H9 (cell line): ENCODE measurements at regions not wholly inside any gene's neighbourhood (a gene's known extent, or its start where the extent isn't known, plus 50 kb on each side); places are given as distances from the start of the nearest gene placed in this dataset.
"Not testable (repeated sequence)": the region's sequence is repeated elsewhere in the genome, so short reads cannot be mapped to it uniquely, and the experiment has no call there.

Source experiments
- DNase-seq: peaks from one replicate; pipeline ENCODE4 v3.0.0-alpha.2; 2017
- H2AFZ ChIP-seq: one replicate; pipeline ENCODE4 v1.6.1; 2013; ENCODE audit warnings: mild to moderate bottlenecking, low read length, control low read depth, moderate library complexity
- H2AK5ac ChIP-seq: 2 replicates; pipeline ENCODE4 v1.6.1; 2013; ENCODE audit warnings: low read length, control low read depth, mixed read lengths; ENCODE audit not compliant: insufficient read length
- H2BK120ac ChIP-seq: one replicate; pipeline ENCODE4 v1.6.1; 2013; ENCODE audit warnings: low read depth, mild to moderate bottlenecking, low read length, control low read depth, inconsistent platforms; ENCODE audit not compliant: poor library complexity, severe bottlenecking
- H2BK12ac ChIP-seq: 2 replicates; pipeline ENCODE4 v1.6.1; 2013; ENCODE audit warnings: low read length, control low read depth, mixed read lengths, low read depth; ENCODE audit not compliant: insufficient read length
- H2BK15ac ChIP-seq: 2 replicates; pipeline ENCODE4 v1.6.1; 2013; ENCODE audit warnings: low read depth, low read length, control low read depth
- H2BK20ac ChIP-seq: one replicate; pipeline ENCODE4 v1.6.1; 2013; ENCODE audit warnings: low read depth, mild to moderate bottlenecking, low read length, control low read depth, inconsistent platforms; ENCODE audit not compliant: poor library complexity, severe bottlenecking
- H2BK5ac ChIP-seq: 2 replicates; pipeline ENCODE4 v1.6.1; 2013; ENCODE audit warnings: low read length, control low read depth, mixed read lengths; ENCODE audit not compliant: insufficient read length
- H3K14ac ChIP-seq: 2 replicates; pipeline ENCODE4 v1.6.1; 2013; ENCODE audit warnings: low read length, control low read depth; ENCODE audit not compliant: insufficient read depth
- H3K18ac ChIP-seq: 2 replicates; pipeline ENCODE4 v1.6.1; 2013; ENCODE audit warnings: low read depth, mild to moderate bottlenecking, mixed read lengths, low read length, control low read depth; ENCODE audit not compliant: insufficient read length
- H3K23ac ChIP-seq: 2 replicates; pipeline ENCODE4 v1.6.1; 2013; ENCODE audit warnings: low read length, control low read depth, mixed read lengths, low read depth; ENCODE audit not compliant: insufficient read length
- H3K23me2 ChIP-seq: 2 replicates; pipeline ENCODE4 v1.6.1; 2013; ENCODE audit warnings: low read depth, mild to moderate bottlenecking, mixed read lengths, low read length, control low read depth; ENCODE audit not compliant: insufficient read length, poor library complexity, severe bottlenecking
- H3K27ac ChIP-seq: 2 replicates; pipeline ENCODE4 v1.5.1; 2013; ENCODE audit warnings: low read length, control low read depth, mixed read lengths, low read depth; ENCODE audit not compliant: insufficient read length
- H3K27me3 ChIP-seq: 2 replicates; pipeline ENCODE4 v1.6.1; 2013; ENCODE audit warnings: low read length, control low read depth, inconsistent platforms; ENCODE audit not compliant: insufficient read depth
- H3K4ac ChIP-seq: 2 replicates; pipeline ENCODE4 v1.6.1; 2013; ENCODE audit warnings: low read depth, mild to moderate bottlenecking, control low read depth, inconsistent platforms, low read length, moderate library complexity
- H3K4me1 ChIP-seq: 2 replicates; pipeline ENCODE4 v1.6.1; 2013; ENCODE audit warnings: low read length, control low read depth, inconsistent platforms; ENCODE audit not compliant: insufficient read depth
- H3K4me2 ChIP-seq: 2 replicates; pipeline ENCODE4 v1.6.1; 2013; ENCODE audit warnings: low read length, control low read depth, mixed read lengths; ENCODE audit not compliant: insufficient read length, insufficient read depth
- H3K56ac ChIP-seq: 2 replicates; pipeline ENCODE4 v1.6.1; 2013; ENCODE audit warnings: low read depth, mild to moderate bottlenecking, mixed read lengths, low read length, control low read depth; ENCODE audit not compliant: insufficient read length
- H3K79me1 ChIP-seq: 2 replicates; pipeline ENCODE4 v1.6.1; 2013; ENCODE audit warnings: low read depth, mild to moderate bottlenecking, moderate library complexity, low read length, control low read depth, inconsistent platforms; ENCODE audit not compliant: insufficient read depth, poor library complexity, severe bottlenecking
- H3K79me2 ChIP-seq: 2 replicates; pipeline ENCODE4 v1.6.1; 2013; ENCODE audit warnings: low read length, control low read depth, inconsistent platforms; ENCODE audit not compliant: insufficient read depth
- H3K9ac ChIP-seq: 2 replicates; pipeline ENCODE4 v1.6.1; 2013; ENCODE audit warnings: low read length, control low read depth, mixed read lengths; ENCODE audit not compliant: insufficient read length; ENCODE audit errors: extremely low read depth
- H3K9me3 ChIP-seq: one replicate; pipeline ENCODE4 v1.6.1; 2013; ENCODE audit warnings: low read depth, low read length, inconsistent platforms; ENCODE audit not compliant: control insufficient read depth
- H3T11ph ChIP-seq: one replicate; pipeline ENCODE4 v1.6.1; 2013; ENCODE audit warnings: mild to moderate bottlenecking, low read length, control low read depth, inconsistent platforms
- H4K20me1 ChIP-seq: one replicate; pipeline ENCODE4 v1.6.1; 2013; ENCODE audit not compliant: control insufficient read depth, insufficient read length, insufficient read depth
- H4K5ac ChIP-seq: 2 replicates; pipeline ENCODE4 v1.6.1; 2013; ENCODE audit warnings: low read depth, mild to moderate bottlenecking, mixed read lengths, low read length, control low read depth; ENCODE audit not compliant: insufficient read length
- H4K8ac ChIP-seq: replicated peaks from 2 replicates; pipeline ENCODE4 v1.6.1; 2013; ENCODE audit warnings: low read length, control low read depth, mixed read lengths, low read depth; ENCODE audit not compliant: insufficient read length
- H4K91ac ChIP-seq: 2 replicates; pipeline ENCODE4 v1.6.1; 2013; ENCODE audit warnings: low read depth, mild to moderate bottlenecking, moderate library complexity, mixed read lengths, low read length, control low read depth; ENCODE audit not compliant: insufficient read length
- H3K27ac Mint-ChIP-seq, 3 experiments: 2 replicates in 2 of 3; 3 replicates in 1 of 3; pipeline ENCODE4 v1.8.0; 2020 to 2021; ENCODE audit warnings: mixed read lengths in 3 of 3, mild to moderate bottlenecking in 1 of 3, moderate library complexity in 1 of 3
- H3K27me3 Mint-ChIP-seq: 2 replicates; pipeline ENCODE4 v1.8.0; 2021; ENCODE audit warnings: low read depth, mild to moderate bottlenecking, moderate library complexity, mixed read lengths
- H3K36me3 Mint-ChIP-seq, 3 experiments: 2 replicates in 2 of 3; 3 replicates in 1 of 3; pipeline ENCODE4 v1.8.0; 2020 to 2021; ENCODE audit warnings: low read depth in 3 of 3, mixed read lengths in 3 of 3; ENCODE audit not compliant: insufficient read depth in 1 of 3
- H3K4me1 Mint-ChIP-seq, 2 experiments: 2 replicates each; pipeline ENCODE4 v1.8.0; 2020; ENCODE audit warnings: mixed read lengths in 2 of 2
- H3K4me3 Mint-ChIP-seq, 2 experiments: 2 replicates in 1 of 2; 3 replicates in 1 of 2; pipeline ENCODE4 v1.8.0; 2020 to 2021; ENCODE audit warnings: mild to moderate bottlenecking in 2 of 2, mixed read lengths in 2 of 2, moderate library complexity in 1 of 2
- H3K9me3 Mint-ChIP-seq, 2 experiments: 2 replicates in 1 of 2; 3 replicates in 1 of 2; pipeline ENCODE4 v1.8.0; 2020; ENCODE audit warnings: mild to moderate bottlenecking in 2 of 2, mixed read lengths in 2 of 2, moderate library complexity in 1 of 2
- WGBS: extraction: QIAGEN DNeasy Blood & Tissue Kit; methylation state at CpG from one replicate; pipeline ENCODE4 v1.1.7; 2013; ENCODE audit warnings: missing lambda C conversion rate, low lambda C conversion rate, mixed read lengths; ENCODE audit not compliant: insufficient read length; ENCODE audit errors: extremely low coverage; 5-methylcytosine and 5-hydroxymethylcytosine counted together
- TF ChIP-seq, protein P1 (sequence below): fragments of 200-600 bp; sonication (generic); conservative IDR thresholded peaks from 3 replicates; pipeline ENCODE4 v1.8.0; 2021; ENCODE audit warnings: antibody characterized with exemption, mild to moderate bottlenecking

DNA sequence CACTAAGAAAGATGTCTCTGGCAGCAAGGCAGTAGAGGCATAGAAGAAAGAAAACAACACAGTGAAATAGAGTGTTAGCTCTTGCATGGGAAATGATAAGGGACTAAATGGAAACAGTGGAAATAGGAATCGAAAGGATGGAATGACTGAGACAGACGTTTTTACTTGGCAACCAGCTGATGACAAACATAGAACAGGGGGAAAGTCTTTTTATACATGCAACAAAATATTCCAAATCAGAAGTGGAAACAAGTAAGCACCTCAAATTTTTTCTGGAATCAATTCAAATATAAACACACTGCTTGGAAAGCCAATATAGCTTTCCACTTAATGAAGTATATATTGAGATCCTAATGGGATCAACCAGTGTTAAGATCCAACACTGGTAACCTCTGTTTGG is 110.2 kb downstream of the MZT1 start:
- H3K27ac Mint-ChIP-seq, result peak overlapping the region in 1 of 3 experiments; percentile 6; a peak in 1 of 7 replicates

DNA sequence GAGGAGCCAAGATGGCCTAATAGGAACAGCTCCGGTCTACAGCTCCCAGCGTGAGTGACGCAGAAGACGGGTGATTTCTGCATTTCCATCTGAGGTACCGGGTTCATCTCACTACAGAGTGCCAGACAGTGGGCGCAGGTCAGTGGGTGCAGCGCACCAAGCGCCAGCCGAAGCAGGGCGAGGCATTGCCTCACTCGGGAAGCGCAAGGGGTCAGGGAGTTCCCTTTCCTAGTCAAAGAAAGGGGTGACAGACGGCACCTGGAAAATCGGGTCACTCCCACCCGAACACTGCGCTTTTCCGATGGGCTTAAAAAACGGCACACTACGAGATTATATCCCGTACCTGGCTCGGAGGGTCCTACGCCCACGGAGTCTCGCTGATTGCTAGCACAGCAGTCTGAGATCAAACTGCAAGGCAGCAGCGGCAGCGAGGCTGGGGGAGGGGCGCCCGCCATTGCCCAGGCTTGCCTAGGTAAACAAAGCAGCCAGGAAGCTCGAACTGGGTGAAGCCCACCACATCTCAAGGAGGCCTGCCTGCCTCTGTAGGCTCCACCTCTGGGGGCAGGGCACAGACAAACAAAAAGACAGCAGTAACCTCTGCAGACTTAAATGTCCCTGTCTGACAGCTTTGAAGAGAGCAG is 117.1 kb downstream of the MZT1 start:
- H2AFZ ChIP-seq, H2BK15ac ChIP-seq, H3K4me1 Mint-ChIP-seq, H3K23me2 ChIP-seq, H2BK5ac ChIP-seq, H4K91ac ChIP-seq, H3K9ac ChIP-seq, DNase-seq, H3K4me2 ChIP-seq, H3T11ph ChIP-seq, H3K14ac ChIP-seq, H3K4me1 ChIP-seq, H2BK12ac ChIP-seq, H3K27me3 Mint-ChIP-seq, H2BK20ac ChIP-seq, H4K5ac ChIP-seq, H3K23ac ChIP-seq, H3K79me1 ChIP-seq, H3K4ac ChIP-seq, H3K27me3 ChIP-seq, H2AK5ac ChIP-seq, H3K27ac ChIP-seq, H3K56ac ChIP-seq, H4K8ac ChIP-seq, H2BK120ac ChIP-seq, H3K18ac ChIP-seq, H3K9me3 ChIP-seq, H3K79me2 ChIP-seq, H4K20me1 ChIP-seq: not testable (repeated sequence)
- 0 out of 5 replicates have a peak overlapping the region, but pooled peaks of 1 of the 2 experiments have one; percentile 36 for H3K4me3 Mint-ChIP-seq
- peaks cover 5 to 11% of the 10 kb centered on the region in 2 experiments; a peak in 2 of 5 replicates for H3K9me3 Mint-ChIP-seq
- peaks cover 0 to 12% (median 3%) of the 10 kb centered on the region in 3 experiments; a peak in 5 of 7 replicates for H3K36me3 Mint-ChIP-seq
- no CpG with 5 or more reads among the region's 29 CpGs for WGBS
- H3K27ac Mint-ChIP-seq, result peak overlapping the region in 1 of 3 experiments; percentile 40; a peak in 1 of 7 replicates

More for the DNA sequence above, 110.2 kb downstream of the MZT1 start:
- H3K4me2 ChIP-seq, result no peak overlapping the region
- no peaks in the 10 kb centered on the region for H3K79me1 ChIP-seq
- no peak overlapping the region for H3K9ac ChIP-seq
- no peak overlapping the region for H2AFZ ChIP-seq
- no peak overlapping the region for H4K91ac ChIP-seq
- H3K27me3 Mint-ChIP-seq, result no peaks in the 10 kb centered on the region
- H3K27ac ChIP-seq, result no peak overlapping the region
- DNase-seq, result no peak
- H2BK20ac ChIP-seq, result no peak overlapping the region
- no peak overlapping the region for H4K5ac ChIP-seq
- H3K36me3 Mint-ChIP-seq, result 0 out of 7 replicates have a peak, but pooled peaks cover 0 to under 1% (median 0%) of the 10 kb centered on the region in 3 experiments
- H3K56ac ChIP-seq, result no peak overlapping the region
- H3K27me3 ChIP-seq, result no peaks in the 10 kb centered on the region
- no peak overlapping the region for H3K23ac ChIP-seq
- H3K18ac ChIP-seq, result no peak overlapping the region
- H2AK5ac ChIP-seq, result no peak overlapping the region
- H4K8ac ChIP-seq, result no peak overlapping the region
- H2BK5ac ChIP-seq, result no peak overlapping the region
- no peak overlapping the region for H3K14ac ChIP-seq
- H3K79me2 ChIP-seq, result no peaks in the 10 kb centered on the region
- no peak overlapping the region for H3K4ac ChIP-seq
- H3K4me1 Mint-ChIP-seq, result peaks cover 5 to 8% of the 10 kb centered on the region in 2 experiments; a peak in 3 of 4 replicates
- TF ChIP-seq, protein P1, sequence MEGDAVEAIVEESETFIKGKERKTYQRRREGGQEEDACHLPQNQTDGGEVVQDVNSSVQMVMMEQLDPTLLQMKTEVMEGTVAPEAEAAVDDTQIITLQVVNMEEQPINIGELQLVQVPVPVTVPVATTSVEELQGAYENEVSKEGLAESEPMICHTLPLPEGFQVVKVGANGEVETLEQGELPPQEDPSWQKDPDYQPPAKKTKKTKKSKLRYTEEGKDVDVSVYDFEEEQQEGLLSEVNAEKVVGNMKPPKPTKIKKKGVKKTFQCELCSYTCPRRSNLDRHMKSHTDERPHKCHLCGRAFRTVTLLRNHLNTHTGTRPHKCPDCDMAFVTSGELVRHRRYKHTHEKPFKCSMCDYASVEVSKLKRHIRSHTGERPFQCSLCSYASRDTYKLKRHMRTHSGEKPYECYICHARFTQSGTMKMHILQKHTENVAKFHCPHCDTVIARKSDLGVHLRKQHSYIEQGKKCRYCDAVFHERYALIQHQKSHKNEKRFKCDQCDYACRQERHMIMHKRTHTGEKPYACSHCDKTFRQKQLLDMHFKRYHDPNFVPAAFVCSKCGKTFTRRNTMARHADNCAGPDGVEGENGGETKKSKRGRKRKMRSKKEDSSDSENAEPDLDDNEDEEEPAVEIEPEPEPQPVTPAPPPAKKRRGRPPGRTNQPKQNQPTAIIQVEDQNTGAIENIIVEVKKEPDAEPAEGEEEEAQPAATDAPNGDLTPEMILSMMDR, result no peak
- H3K4me1 ChIP-seq, result no peaks in the 10 kb centered on the region
- no peaks in the 10 kb centered on the region for H3K23me2 ChIP-seq
- H3K4me3 Mint-ChIP-seq, result no peak overlapping the region
- peaks cover 0 to under 1% of the 10 kb centered on the region in 2 experiments; a peak in 1 of 5 replicates for H3K9me3 Mint-ChIP-seq
- no peaks in the 10 kb centered on the region for H4K20me1 ChIP-seq
- H2BK12ac ChIP-seq, result no peak overlapping the region
- no CpG with 5 or more reads among the region's 2 CpGs for WGBS
- no peak overlapping the region for H2BK15ac ChIP-seq
- no peak overlapping the region for H2BK120ac ChIP-seq
- H3T11ph ChIP-seq, result no peak overlapping the region
- no peaks in the 10 kb centered on the region for H3K9me3 ChIP-seq
